HCT116 (cell line): ENCODE measurements at regions not wholly inside any gene's neighbourhood (a gene's known extent, or its start where the extent isn't known, plus 50 kb on each side); places are given as distances from the start of the nearest gene placed in this dataset.

Experiments
- ATAC-seq: fragments of 200-7000 bp; cut with Tn5 transposase; 2 replicates; pipeline ENCODE4 v1.9.1; 2020; ENCODE audit warnings: mild to moderate bottlenecking, moderate library complexity
- BruUV-seq: library from RNA; stranded (reverse); fragments of 400-500 nt; replicated peaks from 2 replicates; lab custom pipeline; 2021; lab: Mats Ljungman, UMichigan
- CTCF ChIA-PET: fragments of 300-600 bp; sonication (Branson Sonifier 250); formaldehyde crosslinking; loops from one replicate; lab custom pipeline; 2021; ENCODE audit warnings: antibody characterized with exemption; lab: Charles Lee
- POLR2A ChIA-PET: fragments of 300-600, 350-600 bp; sonication (Branson Sonifier 250); formaldehyde crosslinking; loops from one replicate; lab custom pipeline; 2021; ENCODE audit warnings: antibody characterized with exemption; lab: Charles Lee
- RAD21 ChIA-PET, 2 experiments: fragments of 300-600 bp; sonication (Branson Sonifier 250); formaldehyde crosslinking; loops; one replicate each; lab custom pipeline; 2023; ENCODE audit warnings: low total read pairs in 2 of 2; ENCODE audit not compliant: uncharacterized antibody in 2 of 2, unreplicated experiment in 2 of 2, low non-redundant PET in 1 of 2; lab: Charles Lee
- DNase-seq: peaks from one replicate; pipeline ENCODE4 v3.0.0-alpha.2; 2010; ENCODE audit warnings: low read depth, low spot score
- H2AFZ ChIP-seq: fragments of 200-600 bp; shearing (Covaris generic), sonication (generic); 2 replicates; pipeline ENCODE4 v1.6.1; 2017; ENCODE audit warnings: low read depth, mixed run types, mixed read lengths, antibody characterized with exemption, low read length; ENCODE audit not compliant: poor library complexity, severe bottlenecking
- H3K27ac ChIP-seq: 2 replicates; pipeline ENCODE4 v1.5.1; 2012; ENCODE audit warnings: low read depth, low read length
- H3K27me3 ChIP-seq: fragments of 200-600 bp; sonication (generic); 2 replicates; pipeline ENCODE4 v1.6.1; 2016; ENCODE audit warnings: mixed run types, low read length, mixed read lengths; ENCODE audit not compliant: insufficient read depth
- H3K36me3 ChIP-seq, 2 experiments: fragments of 200-500 bp in 1 of 2; fragments of 200-600 bp in 1 of 2; sonication (Bioruptor generic) in 1 of 2; sonication (generic) in 1 of 2; 2 replicates each; pipeline versions ENCODE4 v1.5.1 to v1.6.1; 2014 to 2016; ENCODE audit warnings: low read length in 2 of 2, inconsistent platforms in 1 of 2, mixed read lengths in 1 of 2, mixed run types in 1 of 2; ENCODE audit not compliant: insufficient read depth in 2 of 2, control insufficient read depth in 1 of 2
- H3K4me1 ChIP-seq, 2 experiments: fragments of 200-600 bp in 1 of 2; sonication (generic) in 1 of 2; 2 replicates each; pipeline versions ENCODE4 v1.5.1 to v1.6.1; 2012 to 2017; ENCODE audit warnings: low read length in 2 of 2, inconsistent platforms in 1 of 2, mild to moderate bottlenecking in 1 of 2, mixed read lengths in 1 of 2, mixed run types in 1 of 2, moderate library complexity in 1 of 2; ENCODE audit not compliant: insufficient read depth in 2 of 2, control insufficient read depth in 1 of 2
- H3K4me2 ChIP-seq: fragments of 200-600 bp; sonication (generic); 2 replicates; pipeline ENCODE4 v1.6.1; 2017; ENCODE audit warnings: mixed run types, low read length, mixed read lengths
- H3K4me3 ChIP-seq, 2 experiments: fragments of 200-600 bp in 1 of 2; sonication (generic) in 1 of 2; replicated peaks in 1 of 2; 2 replicates each; pipeline ENCODE4 v1.5.1; 2011 to 2016; ENCODE audit warnings: low read length in 2 of 2, control low read depth in 1 of 2, low read depth in 1 of 2, mild to moderate bottlenecking in 1 of 2, mixed read lengths in 1 of 2, mixed run types in 1 of 2
- H3K79me2 ChIP-seq: fragments of 200-600 bp; sonication (generic); 2 replicates; pipeline ENCODE4 v1.6.1; 2017; ENCODE audit warnings: mild to moderate bottlenecking, mixed run types, low read length, moderate library complexity, mixed read lengths; ENCODE audit not compliant: insufficient read depth
- H3K9ac ChIP-seq: fragments of 200-600 bp; sonication (generic); 2 replicates; pipeline ENCODE4 v1.6.1; 2016; ENCODE audit warnings: low read length, mixed read lengths
- H3K9me2 ChIP-seq: fragments of 200-600 bp; sonication (generic), shearing (Covaris generic); 2 replicates; pipeline ENCODE4 v1.6.1; 2017; ENCODE audit warnings: mixed run types, mild to moderate bottlenecking, moderate library complexity; ENCODE audit not compliant: insufficient read depth
- H3K9me3 ChIP-seq, 2 experiments: fragments of 200-500 bp in 1 of 2; fragments of 200-600 bp in 1 of 2; sonication (Bioruptor generic) in 1 of 2; sonication (generic) in 1 of 2; 2 replicates each; pipeline ENCODE4 v1.6.1; 2014 to 2017; ENCODE audit warnings: low read length in 2 of 2, mixed read lengths in 2 of 2, inconsistent platforms in 1 of 2, low read depth in 1 of 2, mild to moderate bottlenecking in 1 of 2, mixed run types in 1 of 2, moderate library complexity in 1 of 2; ENCODE audit not compliant: control insufficient read depth in 1 of 2, insufficient read depth in 1 of 2
- H4K20me1 ChIP-seq: fragments of 200-600 bp; sonication (generic), shearing (Covaris generic); 2 replicates; pipeline ENCODE4 v1.6.1; 2017; ENCODE audit warnings: mixed run types, mild to moderate bottlenecking, moderate library complexity; ENCODE audit not compliant: insufficient read depth
- ATF3 ChIP-seq: IDR thresholded peaks from 2 replicates; pipeline ENCODE4 v1.6.1; 2012
- CBX3 ChIP-seq: IDR thresholded peaks from 2 replicates; pipeline ENCODE4 v1.6.1; 2012; ENCODE audit warnings: low read depth
- CEBPB ChIP-seq: IDR thresholded peaks from 2 replicates; pipeline ENCODE4 v1.6.1; 2012; ENCODE audit warnings: low read depth
- CTCF ChIP-seq, 3 experiments: fragments of 200-600 bp in 1 of 3; sonication (generic) in 1 of 3; IDR thresholded peaks in 2 of 3; conservative IDR thresholded peaks in 1 of 3; 2 replicates each; pipeline ENCODE4 v1.5.1; 2012 to 2017; ENCODE audit warnings: low read depth in 2 of 3, low read length in 2 of 3, antibody characterized with exemption in 1 of 3, borderline replicate concordance in 1 of 3, control low read depth in 1 of 3, mild to moderate bottlenecking in 1 of 3, mixed read lengths in 1 of 3, mixed run types in 1 of 3, moderate library complexity in 1 of 3; ENCODE audit not compliant: insufficient read depth in 1 of 3
- EGR1 ChIP-seq: IDR thresholded peaks from 2 replicates; pipeline ENCODE4 v1.6.1; 2012; ENCODE audit warnings: low read depth
- ELF1 ChIP-seq: IDR thresholded peaks from 2 replicates; pipeline ENCODE4 v1.6.1; 2012; ENCODE audit warnings: low read depth, borderline replicate concordance
- EZH2 ChIP-seq: fragments of 200-600 bp; sonication (generic); IDR thresholded peaks from 2 replicates; pipeline ENCODE4 v1.6.1; 2017; ENCODE audit warnings: antibody characterized with exemption, mixed run types
- EZH2phosphoT487 ChIP-seq: fragments of 200-600 bp; IDR thresholded peaks from 2 replicates; pipeline ENCODE4 v1.6.1; 2018; ENCODE audit warnings: antibody characterized with exemption, borderline replicate concordance
- FOSL1 ChIP-seq: IDR thresholded peaks from 2 replicates; pipeline ENCODE4 v1.6.1; 2012; ENCODE audit warnings: low read depth
- JUND ChIP-seq: IDR thresholded peaks from 2 replicates; pipeline ENCODE4 v1.6.1; 2012
- POLR2A ChIP-seq: IDR thresholded peaks from 2 replicates; pipeline ENCODE4 v1.7.0; 2011; ENCODE audit warnings: borderline replicate concordance; ENCODE audit not compliant: insufficient read depth, insufficient read length; ENCODE audit errors: extremely low read depth
- POLR2AphosphoS5 ChIP-seq: IDR thresholded peaks from 2 replicates; pipeline ENCODE4 v1.6.1; 2011; ENCODE audit warnings: mild to moderate bottlenecking, low read depth, low read length, moderate library complexity
- REST ChIP-seq: IDR thresholded peaks from 2 replicates; pipeline ENCODE4 v1.6.1; 2012; ENCODE audit warnings: low read depth
- SIN3A ChIP-seq: IDR thresholded peaks from 2 replicates; pipeline ENCODE4 v1.6.1; 2012; ENCODE audit warnings: low read depth
- SP1 ChIP-seq: IDR thresholded peaks from 2 replicates; pipeline ENCODE4 v1.6.1; 2012; ENCODE audit warnings: low read depth
- SRF ChIP-seq: IDR thresholded peaks from 2 replicates; pipeline ENCODE4 v1.6.1; 2012; ENCODE audit warnings: low read depth
- TCF7L2 ChIP-seq: IDR thresholded peaks from 2 replicates; pipeline ENCODE4 v1.7.0; 2011; ENCODE audit warnings: borderline replicate concordance, inconsistent platforms; ENCODE audit not compliant: insufficient read depth, insufficient read length; ENCODE audit errors: extremely low read depth
- YY1 ChIP-seq: IDR thresholded peaks from 2 replicates; pipeline ENCODE4 v1.6.1; 2011; ENCODE audit warnings: low read length, low read depth, moderate library complexity, mild to moderate bottlenecking; ENCODE audit not compliant: insufficient replicate concordance; ENCODE audit errors: extremely low read depth
- ZFX ChIP-seq: fragments of 450-650 bp; IDR thresholded peaks from 2 replicates; pipeline ENCODE4 v1.6.1; 2017
- ZNF274 ChIP-seq: fragments of 200-500 bp; sonication (Bioruptor generic); IDR thresholded peaks from 2 replicates; pipeline ENCODE4 v1.6.1; 2014; ENCODE audit warnings: mild to moderate bottlenecking, low read depth, low read length, inconsistent platforms
- intact Hi-C: fragments of 100-400 bp; cut with micrococcal nuclease; formaldehyde crosslinking; loops from 2 replicates; pipeline ENCODE4 v1.10.0; 2022

- Histone ChIP-seq H3K4me2 (no peak overlapping the region), H3K27ac (no peak overlapping the region), H3K9ac (no peak overlapping the region), H3K79me2 (no peaks in the 10 kb centered on the region), H2AFZ (no peak overlapping the region), H3K4me1 (no peaks in the 10 kb centered on the region), H3K9me2 (peaks cover 6% of the 10 kb centered on the region; the same call in 1 of the 2 replicates), H3K36me3 (no peaks in the 10 kb centered on the region), H3K4me3 (no peak overlapping the region), H3K9me3 (no peaks in the 10 kb centered on the region), H4K20me1 (no peaks in the 10 kb centered on the region), H3K27me3 (no peaks in the 10 kb centered on the region)
- TF ChIP-seq EZH2 = no peak
- no peak for TF ChIP-seq YY1
- no peak for TF ChIP-seq ELF1
- no peak for TF ChIP-seq JUND
- no peak for TF ChIP-seq ZFX
- no peak for TF ChIP-seq SP1
- no peak for TF ChIP-seq EZH2phosphoT487
- TF ChIP-seq SIN3A = no peak
- TF ChIP-seq REST = no peak
- no peak for TF ChIP-seq TCF7L2
- no peak for TF ChIP-seq ZNF274
- TF ChIP-seq POLR2AphosphoS5 = no peak
- no peak for TF ChIP-seq FOSL1
- no peak for TF ChIP-seq ATF3
- no peak for TF ChIP-seq POLR2A
- TF ChIP-seq CEBPB = no peak
- TF ChIP-seq CBX3 = no peak
- no peak for TF ChIP-seq SRF
- TF ChIP-seq EGR1 = no peak
- no peak for TF ChIP-seq CTCF (IDR thresholded peaks at IDR 0.05 in 2 of 3, conservative IDR thresholded peaks at IDR 0.05 in 1 of 3; ENCODE audit: borderline replicate concordance in 1 of 3, insufficient read depth in 1 of 3, low read depth in 2 of 3, low read length in 2 of 3)
- intact Hi-C loops = no loop called here
- ChIA-PET RAD21 (no interaction called here), CTCF (no interaction called here), POLR2A (interaction anchor here (1.5 kb wide), 1 partner anchor 30 kb away, joined by 3 read pairs; no protein-coding TSS in a partner anchor)
- DNase-seq = no peak
- ATAC-seq = no peak
- BruUV-seq = no TSS peak
Measured at GRCh38 chr2:139917690-139918384, 1137.6 kb upstream of the NXPH2 start.
